Stomach smooth muscle (tissue), 2 donors: ENCODE measurements at regions not wholly inside any gene's neighbourhood (a gene's known extent, or its start where the extent isn't known, plus 50 kb on each side); places are given as distances from the start of the nearest gene placed in this dataset.

Source experiments
- H3K27ac ChIP-seq: one replicate; pipeline ENCODE4 v1.7.0; 2013; ENCODE audit warnings: mild to moderate bottlenecking, low read length, inconsistent platforms
- H3K27me3 ChIP-seq, 2 donors: one replicate each; pipeline ENCODE4 v1.7.0; 2013; ENCODE audit warnings: low read length in 2 of 2; ENCODE audit not compliant: insufficient read depth in 2 of 2, control insufficient read depth in 1 of 2
- H3K36me3 ChIP-seq, 2 donors: one replicate each; pipeline ENCODE4 v1.7.0; 2013; ENCODE audit warnings: low read length in 2 of 2; ENCODE audit not compliant: control insufficient read depth in 2 of 2, insufficient read depth in 2 of 2
- H3K4me1 ChIP-seq: one replicate; pipeline ENCODE4 v1.7.0; 2013; ENCODE audit warnings: low read length; ENCODE audit not compliant: control insufficient read depth, insufficient read depth
- H3K4me3 ChIP-seq, 2 donors: one replicate each; pipeline ENCODE4 v1.7.0; 2013; ENCODE audit warnings: low read length in 2 of 2
- H3K9ac ChIP-seq, 2 donors: one replicate each; pipeline ENCODE4 v1.7.0; 2013; ENCODE audit warnings: low read length in 2 of 2, mild to moderate bottlenecking in 1 of 2
- H3K9me3 ChIP-seq, 2 donors: one replicate each; pipeline ENCODE4 v1.7.0; 2013; ENCODE audit warnings: low read length in 2 of 2; ENCODE audit not compliant: control insufficient read depth in 2 of 2
- donor health status: healthy.
- donor health status: Pancreatic carcinoma.

GRCh38 chr2:18752667-18753422 is 163.5 kb upstream of the NT5C1B start:
- Histone ChIP-seq H3K4me3 (no peak overlapping the region), H3K27me3 (no peaks in the 10 kb centered on the region), H3K4me1 (no peaks in the 10 kb centered on the region), H3K27ac (no peak overlapping the region), H3K9me3 (no peaks in the 10 kb centered on the region), H3K9ac (no peak overlapping the region), H3K36me3 (no peaks in the 10 kb centered on the region)

- Histone ChIP-seq H3K27ac (no peak overlapping the region), H3K4me1 (no peaks in the 10 kb centered on the region), H3K36me3 (no peaks in the 10 kb centered on the region), H3K9me3 (no peaks in the 10 kb centered on the region), H3K27me3 (no peaks in the 10 kb centered on the region), H3K9ac (no peak overlapping the region), H3K4me3 (no peak overlapping the region)
Observed at GRCh38 chr2:18752022-18752493, 162.7 kb upstream of the NT5C1B start.

- Histone ChIP-seq H3K4me3 (no peak overlapping the region), H3K9me3 (no peaks in the 10 kb centered on the region), H3K36me3 (no peaks in the 10 kb centered on the region), H3K27ac (no peak overlapping the region), H3K4me1 (no peaks in the 10 kb centered on the region), H3K27me3 (no peaks in the 10 kb centered on the region), H3K9ac (no peak overlapping the region)
Observed at GRCh38 chr2:18750672-18751554, 161.5 kb upstream of the NT5C1B start.

- H3K4me1 ChIP-seq = no peaks in the 10 kb centered on the region
- no peak overlapping the region for H3K9ac ChIP-seq
- no peak overlapping the region for H3K27ac ChIP-seq
- no peak overlapping the region for H3K4me3 ChIP-seq
- no peaks in the 10 kb centered on the region for H3K9me3 ChIP-seq
- H3K36me3 ChIP-seq = no peaks in the 10 kb centered on the region
- no peaks in the 10 kb centered on the region for H3K27me3 ChIP-seq
Observed at GRCh38 chr2:18749912-18750526, 160.7 kb upstream of the NT5C1B start.

DNA sequence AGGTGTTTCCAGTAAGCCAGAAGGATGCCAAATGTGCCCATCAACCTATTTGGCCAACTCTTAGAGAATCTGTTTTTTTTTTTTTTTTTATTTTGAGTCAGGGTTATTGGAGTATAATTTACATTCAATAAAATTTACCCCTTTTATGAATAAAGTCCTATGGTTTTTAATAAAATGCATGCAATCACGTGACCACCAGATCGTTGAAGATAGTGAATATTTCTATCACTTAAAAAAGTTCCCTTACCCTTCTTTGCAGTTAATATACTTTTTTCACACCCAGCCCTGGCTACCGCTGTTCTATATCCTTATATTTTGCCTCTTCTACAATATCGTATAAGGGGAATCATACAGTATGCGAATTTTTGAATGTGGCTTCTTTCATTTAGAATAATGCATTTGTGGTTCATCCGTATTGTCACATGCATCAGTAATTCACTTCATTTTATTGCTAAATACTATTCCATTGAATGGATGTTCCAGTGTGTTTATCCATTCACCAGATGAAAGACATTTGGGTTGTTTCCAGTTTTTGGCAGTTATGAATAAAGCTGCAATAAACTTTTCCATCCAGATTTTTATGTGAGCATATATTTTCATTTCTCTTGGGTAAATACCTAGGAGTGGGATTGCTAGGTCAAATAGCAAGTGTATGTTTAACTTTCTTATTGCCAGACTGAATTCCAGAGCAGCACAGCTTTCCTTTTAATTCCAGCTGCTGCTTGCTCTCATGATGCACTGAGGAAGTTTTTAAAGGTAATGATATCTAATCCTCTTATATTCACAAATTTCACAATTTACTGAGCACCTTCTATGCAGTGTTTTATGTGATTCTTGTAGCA is 156.3 kb upstream of the NT5C1B start:
- Histone ChIP-seq H3K36me3 (no peaks in the 10 kb centered on the region), H3K9ac (no peak overlapping the region), H3K9me3 (no peaks in the 10 kb centered on the region), H3K4me1 (peaks cover 9% of the 10 kb centered on the region), H3K27me3 (no peaks in the 10 kb centered on the region), H3K4me3 (no peak overlapping the region), H3K27ac (no peak overlapping the region)

GRCh38 chr2:18741895-18742732 is 152.7 kb upstream of the NT5C1B start:
- Histone ChIP-seq H3K27me3 (no peaks in the 10 kb centered on the region), H3K27ac (no peak overlapping the region), H3K9ac (no peak overlapping the region), H3K36me3 (no peaks in the 10 kb centered on the region), H3K9me3 (no peaks in the 10 kb centered on the region), H3K4me3 (no peak overlapping the region), H3K4me1 (peaks cover 9% of the 10 kb centered on the region)

DNA sequence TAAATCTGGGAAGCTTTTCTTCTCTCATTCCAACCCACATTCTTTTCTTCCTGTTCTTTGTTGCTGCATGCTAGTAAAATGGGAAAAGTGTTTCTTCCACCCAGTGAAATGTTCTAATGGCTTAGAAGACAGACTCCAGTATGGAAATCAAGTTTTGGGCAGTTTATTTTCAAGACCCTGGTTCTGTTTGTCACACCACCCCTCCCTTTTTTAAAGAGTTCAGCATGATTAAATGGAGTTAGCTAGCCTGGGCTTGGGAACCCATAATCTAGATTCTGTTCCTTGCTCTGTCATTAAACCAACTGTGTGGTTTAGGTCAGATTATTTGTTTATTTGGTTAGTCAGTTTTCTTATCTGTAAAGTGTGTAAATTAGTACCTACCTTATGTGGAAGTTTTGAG is 151.8 kb upstream of the NT5C1B start:
- H3K27me3 ChIP-seq = no peaks in the 10 kb centered on the region
- no peaks in the 10 kb centered on the region for H3K36me3 ChIP-seq
- no peak overlapping the region for H3K27ac ChIP-seq
- H3K4me1 ChIP-seq = peaks cover 9% of the 10 kb centered on the region
- no peak overlapping the region for H3K9ac ChIP-seq
- no peak overlapping the region for H3K4me3 ChIP-seq
- no peaks in the 10 kb centered on the region for H3K9me3 ChIP-seq

GRCh38 chr2:18740474-18740881 is 151.1 kb upstream of the NT5C1B start:
- no peaks in the 10 kb centered on the region for H3K36me3 ChIP-seq
- H3K27me3 ChIP-seq = no peaks in the 10 kb centered on the region
- no peak overlapping the region for H3K9ac ChIP-seq
- H3K27ac ChIP-seq = no peak overlapping the region
- H3K9me3 ChIP-seq = no peaks in the 10 kb centered on the region
- H3K4me3 ChIP-seq = no peak overlapping the region
- H3K4me1 ChIP-seq = peaks cover 9% of the 10 kb centered on the region

DNA sequence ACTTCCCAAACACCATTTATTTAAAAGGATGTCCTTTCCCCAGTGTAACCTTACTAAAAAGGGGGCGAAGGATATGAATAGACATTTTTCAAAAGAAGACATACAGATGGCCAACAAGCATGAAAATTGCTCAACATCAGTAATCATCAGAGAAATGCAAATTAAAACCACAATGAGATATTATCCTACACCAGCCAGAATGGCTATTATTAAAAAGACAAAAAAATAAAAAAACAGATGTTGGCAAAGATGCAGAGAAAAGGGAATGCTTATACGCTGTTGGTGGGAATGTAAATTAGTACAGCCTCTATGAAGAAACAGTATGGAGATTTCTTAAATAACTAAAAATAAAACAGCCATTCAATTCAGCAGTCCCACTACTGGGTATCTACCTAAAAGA is 142.3 kb upstream of the NT5C1B start:
- Histone ChIP-seq H3K9me3 (no peaks in the 10 kb centered on the region), H3K36me3 (no peaks in the 10 kb centered on the region), H3K27me3 (no peaks in the 10 kb centered on the region), H3K27ac (no peak overlapping the region), H3K4me1 (no peaks in the 10 kb centered on the region), H3K4me3 (no peak overlapping the region), H3K9ac (no peak overlapping the region)
